Mammary epithelial cell (primary cell): ENCODE measurements at regions not wholly inside any gene's neighbourhood (a gene's known extent, or its start where the extent isn't known, plus 50 kb on each side); places are given as distances from the start of the nearest gene placed in this dataset.

ENCODE experiments used
- EZH2 ChIP-seq: IDR thresholded peaks from 2 replicates; pipeline ENCODE4 v1.6.1; 2012; ENCODE audit warnings: low read length, inconsistent platforms, borderline replicate concordance
- TF ChIP-seq, protein P1 (sequence below), 2 donors: IDR thresholded peaks in 1 of 2; conservative IDR thresholded peaks in 1 of 2; 2 replicates each; pipeline ENCODE4 v1.5.1; 2011 to 2012; ENCODE audit warnings: inconsistent platforms in 2 of 2, low read length in 2 of 2, mild to moderate bottlenecking in 2 of 2, control low read depth in 1 of 2, low read depth in 1 of 2; ENCODE audit not compliant: insufficient read depth in 1 of 2; ENCODE audit errors: extremely low read depth in 1 of 2

- TF ChIP-seq, protein P1, sequence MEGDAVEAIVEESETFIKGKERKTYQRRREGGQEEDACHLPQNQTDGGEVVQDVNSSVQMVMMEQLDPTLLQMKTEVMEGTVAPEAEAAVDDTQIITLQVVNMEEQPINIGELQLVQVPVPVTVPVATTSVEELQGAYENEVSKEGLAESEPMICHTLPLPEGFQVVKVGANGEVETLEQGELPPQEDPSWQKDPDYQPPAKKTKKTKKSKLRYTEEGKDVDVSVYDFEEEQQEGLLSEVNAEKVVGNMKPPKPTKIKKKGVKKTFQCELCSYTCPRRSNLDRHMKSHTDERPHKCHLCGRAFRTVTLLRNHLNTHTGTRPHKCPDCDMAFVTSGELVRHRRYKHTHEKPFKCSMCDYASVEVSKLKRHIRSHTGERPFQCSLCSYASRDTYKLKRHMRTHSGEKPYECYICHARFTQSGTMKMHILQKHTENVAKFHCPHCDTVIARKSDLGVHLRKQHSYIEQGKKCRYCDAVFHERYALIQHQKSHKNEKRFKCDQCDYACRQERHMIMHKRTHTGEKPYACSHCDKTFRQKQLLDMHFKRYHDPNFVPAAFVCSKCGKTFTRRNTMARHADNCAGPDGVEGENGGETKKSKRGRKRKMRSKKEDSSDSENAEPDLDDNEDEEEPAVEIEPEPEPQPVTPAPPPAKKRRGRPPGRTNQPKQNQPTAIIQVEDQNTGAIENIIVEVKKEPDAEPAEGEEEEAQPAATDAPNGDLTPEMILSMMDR (conservative IDR thresholded peaks at IDR 0.05 in 1 of 2, IDR thresholded peaks at IDR 0.05 in 1 of 2; ENCODE audit: extremely low read depth in 1 of 2, insufficient read depth in 1 of 2, low read depth in 1 of 2, low read length in 2 of 2): no peak
- no peak for TF ChIP-seq EZH2
Measured at GRCh38 chr15:70281261-70281810, 183.6 kb upstream of the TLE3 start.
